CMK (cell line): ENCODE measurements at regions not wholly inside any gene's neighbourhood (a gene's known extent, or its start where the extent isn't known, plus 50 kb on each side); places are given as distances from the start of the nearest gene placed in this dataset.

Source experiments
- DNase-seq: peaks from one replicate; pipeline ENCODE4 v3.0.0-alpha.2; 2010; ENCODE audit warnings: low read depth

DNA sequence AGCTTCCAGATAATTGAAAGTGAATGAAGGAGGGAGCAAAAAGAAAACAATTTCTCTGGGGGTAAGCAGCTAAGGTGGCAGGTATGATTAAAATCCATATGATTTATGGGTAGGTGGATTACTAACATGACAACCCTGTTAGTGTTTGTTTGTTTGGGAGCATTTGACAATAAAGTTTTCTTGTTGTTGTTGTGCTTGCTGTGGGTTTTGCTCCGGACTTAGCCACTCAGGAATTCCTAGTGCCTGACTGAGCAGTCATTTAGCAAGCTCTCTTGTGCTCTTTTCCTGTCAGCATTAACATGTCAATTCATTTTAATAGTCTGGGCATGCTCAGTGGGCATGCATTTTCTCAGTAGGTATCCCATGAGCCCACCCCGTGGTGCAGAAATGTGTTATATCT is 674.8 kb upstream of the ZEB2 start:
- DNase-seq: no peak

DNA sequence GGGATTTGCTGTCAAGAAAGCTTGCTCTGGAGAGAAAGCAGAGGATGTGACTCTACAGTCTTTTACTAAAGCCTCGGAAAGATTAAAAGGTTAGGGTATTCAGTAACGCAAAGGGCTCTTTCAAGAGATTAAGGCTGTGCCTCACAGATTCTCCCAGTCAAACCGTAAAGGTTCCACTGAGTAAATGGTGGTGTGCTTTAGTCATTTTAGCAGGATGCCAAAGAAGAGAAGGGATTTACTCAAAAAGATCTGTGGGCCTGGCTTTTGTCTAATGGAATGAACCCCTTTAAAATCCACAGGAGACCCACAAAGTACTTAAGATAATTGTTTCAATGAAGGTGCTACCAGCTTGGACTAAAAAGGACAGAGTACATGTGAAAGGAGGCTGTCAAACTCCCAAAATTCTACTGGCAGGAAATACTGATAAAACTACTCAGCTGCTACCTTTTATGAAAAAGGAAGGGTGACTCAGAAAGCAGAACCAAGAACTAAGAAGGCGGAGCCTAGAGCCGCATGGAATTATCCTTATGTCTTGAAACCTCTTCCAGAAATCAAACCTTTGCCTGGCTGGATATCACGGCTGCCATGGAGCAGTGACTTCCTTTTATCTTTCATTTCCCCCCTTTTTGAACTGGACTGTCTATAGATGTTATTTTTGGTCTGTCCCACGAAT is 670.2 kb upstream of the ZEB2 start:
- no peak for DNase-seq

DNA sequence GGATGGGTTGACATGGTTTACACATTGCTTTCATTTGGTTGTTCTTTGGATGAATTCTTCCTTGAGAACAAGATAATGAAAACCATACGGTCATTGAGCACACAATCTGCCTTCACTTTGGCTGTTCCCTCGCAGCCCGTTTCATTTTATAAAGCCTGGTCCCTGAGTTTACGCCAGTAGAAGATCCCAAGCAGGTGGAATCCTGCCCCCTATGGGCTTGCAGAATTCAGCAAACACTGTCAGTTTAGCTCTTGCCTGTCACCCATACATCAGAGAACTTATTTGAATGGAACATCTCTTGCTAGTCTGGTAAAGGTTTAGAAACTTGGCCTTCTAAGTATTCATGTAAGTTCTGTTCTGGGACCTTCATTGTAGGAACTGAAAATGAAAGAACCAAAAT is 666.4 kb upstream of the ZEB2 start:
- no peak for DNase-seq

DNA sequence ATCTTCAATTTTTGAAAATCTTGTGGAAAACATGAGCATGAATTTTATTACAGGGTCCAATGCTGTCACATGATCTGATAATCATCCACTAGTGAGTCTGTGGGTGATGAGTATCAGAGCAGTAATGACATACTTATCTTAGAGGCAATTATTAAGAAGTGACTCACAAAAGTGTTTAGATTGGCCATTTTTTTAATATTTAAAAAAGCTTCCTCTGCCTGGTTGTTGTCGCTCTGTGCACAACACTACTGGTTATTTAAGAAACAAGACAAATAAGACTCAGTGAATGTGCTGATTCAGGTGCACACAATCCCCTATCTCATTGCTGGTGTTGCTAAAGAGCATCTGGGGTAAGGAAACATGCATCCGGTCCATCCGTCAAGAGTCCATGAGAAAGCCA is 665.8 kb upstream of the ZEB2 start:
- no peak for DNase-seq

DNA sequence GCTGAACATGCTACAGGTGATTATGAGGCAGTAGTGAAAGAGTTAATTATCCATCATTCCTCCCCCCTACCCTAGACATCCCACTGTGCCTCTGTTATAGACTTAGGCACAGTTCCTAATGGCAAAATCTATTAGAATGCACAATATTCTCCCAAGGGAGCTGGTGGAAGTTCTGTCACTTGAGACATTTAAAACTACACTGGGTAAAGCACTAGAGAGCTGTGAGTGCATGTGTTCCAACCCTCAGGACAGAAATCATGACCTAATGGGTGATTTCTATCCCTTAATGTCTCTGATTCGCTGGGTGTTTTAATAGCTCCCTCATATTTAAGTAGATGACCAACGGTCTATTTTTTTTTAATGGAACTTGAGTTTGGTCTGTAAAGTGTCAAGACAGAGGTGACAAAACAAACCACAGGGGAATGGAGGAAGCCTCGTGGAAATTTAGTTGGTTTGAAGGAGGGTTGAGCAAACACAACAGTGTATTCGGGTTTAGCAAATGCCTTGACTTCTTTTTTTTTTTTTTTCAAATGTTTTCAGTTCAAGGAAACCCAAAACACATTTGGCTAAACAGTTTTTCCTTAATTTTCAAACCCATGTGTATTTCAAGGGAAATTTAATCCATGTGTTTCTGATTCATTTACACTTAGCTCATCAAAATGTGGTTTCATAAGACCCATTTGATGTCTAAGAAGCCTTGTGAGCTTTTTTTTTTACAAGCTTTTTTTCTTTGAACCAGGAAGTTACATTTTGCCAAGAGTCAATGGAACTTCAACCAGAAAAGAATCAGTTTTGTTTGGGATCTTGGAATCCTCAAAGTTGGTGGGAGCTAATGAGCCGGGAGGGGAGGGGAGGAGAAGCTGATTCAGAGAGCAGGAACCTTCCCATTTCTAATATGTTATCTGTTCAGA is 665.1 kb upstream of the ZEB2 start:
- DNase-seq: no peak

DNA sequence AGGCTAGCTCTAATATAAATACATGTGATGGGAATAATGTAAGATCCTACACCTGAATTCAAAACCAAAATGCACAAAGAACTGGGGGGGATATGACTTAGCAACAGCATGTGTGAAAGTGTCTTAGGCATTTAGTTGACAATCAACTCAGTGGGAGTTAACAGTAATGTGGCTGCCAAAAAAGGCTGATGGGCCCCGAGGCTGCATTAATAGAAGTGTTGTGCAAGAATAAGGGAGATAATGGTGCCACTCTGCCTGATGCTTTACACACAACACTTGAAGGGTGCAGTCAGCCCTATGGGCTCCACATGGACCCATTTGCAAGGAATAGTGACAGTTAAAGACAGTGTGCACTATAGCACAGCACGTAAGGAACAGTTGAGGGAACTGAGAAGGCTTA is 649.4 kb upstream of the ZEB2 start:
- no peak for DNase-seq

DNA sequence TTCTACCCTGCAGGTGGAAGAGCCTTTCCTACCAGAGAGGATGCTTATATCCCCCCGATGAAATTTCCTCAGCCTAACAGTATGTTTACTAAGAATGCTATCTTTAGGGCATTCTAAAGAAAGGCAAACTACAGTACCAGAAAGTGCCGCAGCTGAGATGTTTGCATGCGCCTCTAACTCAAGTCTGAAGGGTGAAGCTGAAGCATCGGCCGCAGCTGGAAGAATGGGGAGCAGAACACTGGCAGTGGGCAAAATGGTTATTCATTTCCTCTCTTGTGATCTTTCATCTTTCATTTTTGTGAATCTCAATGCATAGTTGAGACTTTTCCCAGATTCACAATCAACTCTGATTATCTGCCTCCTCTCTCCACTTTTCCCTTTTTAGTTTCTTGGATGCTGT is 648.2 kb upstream of the ZEB2 start:
- no peak for DNase-seq

DNA sequence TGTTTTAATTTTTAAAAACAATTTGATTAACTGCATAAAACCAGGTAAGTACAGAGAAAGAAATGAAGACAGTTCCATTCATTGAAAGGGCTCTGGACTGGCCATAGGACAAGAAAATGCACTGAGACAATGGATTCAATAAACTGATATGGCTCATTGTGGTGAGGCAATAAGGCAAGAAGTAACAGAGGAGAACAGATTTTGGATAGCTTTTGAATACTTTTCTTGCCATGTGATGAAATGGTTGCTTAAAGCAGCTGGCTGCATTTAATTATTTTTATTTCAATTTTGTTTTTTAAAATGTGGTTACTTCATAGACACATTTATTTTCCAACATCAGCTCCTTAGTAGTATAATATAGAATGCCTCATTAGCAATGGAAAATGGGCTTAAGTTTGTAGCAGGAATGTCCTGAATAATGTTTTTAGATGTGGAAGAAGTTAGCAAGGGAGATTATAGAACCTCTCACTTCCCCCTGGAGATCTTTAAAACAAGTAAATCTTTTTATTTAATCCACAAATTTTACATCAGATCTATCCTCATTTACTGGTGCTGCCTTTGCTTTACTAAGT is 646.9 kb upstream of the ZEB2 start:
- DNase-seq: no peak

DNA sequence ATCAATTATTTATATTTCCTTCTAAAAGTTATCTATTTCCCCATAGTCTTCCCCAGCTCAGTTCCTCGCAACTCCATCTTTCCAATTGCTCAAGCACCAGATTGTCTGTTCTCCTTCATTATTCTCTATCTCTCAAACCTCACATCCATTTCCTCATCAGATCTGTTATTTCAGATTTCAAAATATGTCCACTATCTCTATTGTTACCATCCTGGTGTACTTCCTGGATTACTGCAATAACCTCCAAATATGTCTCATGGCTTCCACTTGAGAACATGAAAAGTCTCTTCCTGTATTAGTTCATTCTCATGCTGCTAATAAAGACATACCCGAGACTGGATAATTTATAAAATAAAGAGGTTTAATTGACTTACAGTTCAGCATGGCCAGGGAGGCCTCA is 641.7 kb upstream of the ZEB2 start:
- no peak for DNase-seq

DNA sequence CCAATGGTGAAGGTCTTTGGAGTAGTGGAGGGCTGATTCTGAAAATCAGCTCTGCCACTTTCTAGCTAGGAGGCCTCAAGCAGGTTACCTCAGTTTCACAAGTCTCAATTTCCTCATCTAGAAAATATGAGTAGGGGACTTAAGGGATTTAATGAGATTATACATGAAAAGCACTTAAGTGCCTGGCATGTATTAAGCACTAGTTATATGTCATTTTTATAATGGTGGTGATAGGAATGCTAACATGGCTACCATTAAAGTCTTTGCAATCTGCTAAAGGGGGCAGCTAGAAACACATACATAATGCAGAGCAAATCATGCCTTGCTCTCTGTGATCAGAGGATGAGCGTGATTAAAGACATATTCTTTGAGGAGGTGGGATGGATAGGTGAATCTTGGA is 640.9 kb upstream of the ZEB2 start:
- DNase-seq: no peak

DNA sequence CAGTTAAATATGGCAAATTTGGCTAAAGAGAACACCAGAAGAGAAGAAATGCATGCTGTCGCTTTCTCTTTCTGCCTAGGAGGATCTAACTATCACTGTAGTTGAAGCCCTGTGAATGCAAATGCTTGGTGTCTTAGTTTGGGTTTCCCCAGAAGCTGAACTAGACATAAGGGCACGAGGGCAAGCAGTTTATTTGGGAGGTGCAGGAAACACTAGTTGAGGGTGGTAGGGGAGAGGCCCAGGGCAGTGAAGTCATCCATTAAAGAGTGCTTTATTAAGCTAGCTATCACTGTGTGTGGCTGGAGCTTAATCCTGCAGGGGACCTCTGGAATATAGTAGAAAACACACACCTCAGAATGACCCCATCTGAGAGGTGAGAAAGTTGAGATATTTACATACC is 639.8 kb upstream of the ZEB2 start:
- no peak for DNase-seq

DNA sequence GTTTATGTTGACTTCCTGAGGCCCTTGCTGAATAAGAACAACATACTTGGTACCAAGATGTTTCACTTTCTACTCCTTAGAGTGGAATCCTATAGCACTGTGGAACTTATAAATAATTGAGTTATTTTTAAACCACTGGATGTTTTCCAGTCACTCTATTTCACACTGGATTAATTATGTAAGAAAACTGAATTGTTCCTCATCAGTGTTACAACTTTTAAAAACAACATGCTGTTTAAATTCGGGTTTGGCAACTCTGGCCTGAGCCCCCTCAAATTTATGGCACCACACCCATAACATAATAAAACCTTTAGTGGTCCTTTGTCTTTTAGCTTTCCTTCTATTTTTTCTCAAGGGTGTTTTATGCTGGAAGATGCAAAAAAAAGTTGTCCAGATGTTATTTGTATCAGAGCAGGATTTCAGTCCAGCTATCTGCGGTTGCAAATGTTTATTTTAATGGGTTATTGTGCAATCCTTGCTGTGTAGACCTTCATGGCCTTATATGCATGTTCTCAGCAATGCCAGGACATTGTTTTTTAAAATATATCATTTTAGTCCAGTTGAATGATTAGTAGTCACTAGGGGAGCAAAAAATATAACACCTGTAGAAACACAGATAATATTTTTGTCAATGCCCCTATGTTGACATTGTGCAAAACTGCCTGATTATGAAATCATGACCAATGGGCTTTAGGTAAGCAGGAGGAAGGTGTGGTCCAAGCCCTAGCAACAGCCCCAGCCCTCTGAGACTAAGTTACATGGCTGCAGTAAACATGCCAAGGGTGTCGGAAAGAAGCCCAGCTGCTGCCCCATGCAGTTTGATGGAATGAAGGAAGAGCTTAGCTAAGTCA is 638.0 kb upstream of the ZEB2 start:
- DNase-seq: no peak

DNA sequence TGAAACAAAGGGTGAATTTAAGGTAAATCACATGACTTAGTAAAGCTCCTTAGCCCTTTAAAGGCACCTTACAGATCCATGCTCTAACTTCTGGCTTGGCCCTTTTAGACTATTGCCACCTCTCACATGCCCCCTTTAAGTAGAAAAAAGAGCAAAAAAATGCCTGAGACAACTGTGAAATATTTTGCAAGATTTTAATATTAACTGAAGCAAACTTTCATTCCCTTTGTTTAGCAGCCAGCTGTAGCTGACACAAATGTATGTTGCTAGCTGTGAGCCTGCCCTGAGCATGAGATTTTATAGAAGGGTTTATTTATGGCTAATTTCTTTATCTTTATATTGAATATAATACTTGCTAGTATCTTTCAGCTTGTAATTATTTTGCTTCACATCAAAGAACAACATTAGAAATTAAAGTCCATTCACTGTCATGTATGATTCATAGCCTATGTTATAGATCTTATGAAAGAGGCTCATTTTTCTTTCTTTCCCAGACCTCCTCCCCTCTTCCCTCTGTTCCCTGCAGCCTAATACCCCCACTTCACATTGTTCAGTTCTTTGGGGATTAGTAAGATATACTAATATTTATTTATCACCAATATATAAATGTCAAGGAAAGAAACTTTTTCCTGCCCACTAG is 637.2 kb upstream of the ZEB2 start:
- no peak for DNase-seq

DNA sequence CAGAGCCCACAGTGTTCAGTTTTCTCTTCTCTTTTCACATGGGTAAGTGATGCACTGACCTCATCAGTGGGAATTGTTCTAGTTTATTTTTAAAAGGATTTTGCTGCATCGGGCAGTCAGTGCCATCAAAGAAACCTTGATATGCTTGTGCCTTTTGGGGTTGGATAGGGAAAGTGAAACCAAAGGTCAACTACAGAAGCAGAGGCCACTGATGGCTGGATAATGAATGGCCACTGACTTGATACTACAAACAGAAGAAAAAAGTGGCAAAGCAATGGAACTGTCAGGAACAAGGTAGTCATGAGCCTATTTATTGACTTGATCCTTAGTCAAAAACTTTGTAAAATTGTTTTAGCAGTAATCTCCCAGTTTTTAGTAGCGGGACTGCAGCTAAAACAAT is 636.3 kb upstream of the ZEB2 start:
- no peak for DNase-seq

DNA sequence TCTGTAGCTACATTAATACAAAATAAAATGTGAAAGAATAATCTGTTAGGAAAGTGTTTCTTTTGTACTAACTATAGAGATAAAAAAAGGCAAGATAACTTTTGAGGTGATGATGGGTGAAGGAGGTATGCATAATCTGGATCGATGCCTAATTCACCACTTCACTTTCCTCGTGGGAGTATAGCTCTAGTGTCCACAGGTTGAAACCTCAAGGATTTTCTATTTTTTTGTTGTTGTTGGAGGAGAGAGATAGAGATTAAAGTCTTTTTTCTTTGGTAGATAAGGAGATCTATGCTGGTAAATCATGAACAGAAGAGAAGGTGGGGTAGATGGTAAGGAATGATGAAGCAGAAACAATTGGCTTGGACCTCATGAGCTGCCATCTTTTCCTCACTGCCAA is 635.3 kb upstream of the ZEB2 start:
- no peak for DNase-seq

DNA sequence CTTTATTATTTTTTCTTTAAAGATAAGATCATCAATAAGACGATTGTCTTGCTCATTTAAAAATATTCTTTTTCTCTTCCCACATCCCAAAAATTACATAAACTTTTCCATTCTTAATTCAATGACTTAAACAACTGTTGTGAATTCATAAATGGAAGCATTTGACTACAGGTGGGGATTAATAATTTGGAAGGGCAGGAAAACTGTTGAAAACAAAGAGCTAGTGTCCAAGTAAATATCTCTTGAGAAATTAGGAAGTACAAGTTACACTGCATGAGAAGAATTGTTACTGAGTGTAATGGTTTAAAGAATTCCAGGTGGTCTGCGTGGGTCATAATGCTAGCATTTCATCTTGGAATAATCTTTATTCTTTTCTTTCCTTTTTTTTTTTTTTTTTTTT is 634.8 kb upstream of the ZEB2 start:
- no peak for DNase-seq

DNA sequence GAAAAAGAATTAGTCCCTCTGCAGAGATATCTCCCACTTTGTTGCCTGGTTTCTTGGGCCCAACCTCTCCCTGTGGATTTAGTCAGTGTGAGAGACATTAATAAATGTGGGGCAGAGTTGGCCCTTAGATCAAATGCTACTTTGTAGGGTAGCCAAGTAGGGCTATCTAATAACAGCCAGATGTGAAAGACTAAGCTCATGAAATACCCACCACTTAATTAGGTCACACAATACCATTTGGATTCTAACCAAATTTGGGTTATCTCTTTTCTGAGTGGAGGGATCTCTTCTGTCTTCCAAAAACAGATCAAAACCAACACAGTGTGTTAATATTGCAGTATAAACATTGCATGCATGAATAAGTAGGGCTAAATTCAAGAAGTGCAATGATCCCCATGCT is 626.8 kb upstream of the ZEB2 start:
- no peak for DNase-seq

DNA sequence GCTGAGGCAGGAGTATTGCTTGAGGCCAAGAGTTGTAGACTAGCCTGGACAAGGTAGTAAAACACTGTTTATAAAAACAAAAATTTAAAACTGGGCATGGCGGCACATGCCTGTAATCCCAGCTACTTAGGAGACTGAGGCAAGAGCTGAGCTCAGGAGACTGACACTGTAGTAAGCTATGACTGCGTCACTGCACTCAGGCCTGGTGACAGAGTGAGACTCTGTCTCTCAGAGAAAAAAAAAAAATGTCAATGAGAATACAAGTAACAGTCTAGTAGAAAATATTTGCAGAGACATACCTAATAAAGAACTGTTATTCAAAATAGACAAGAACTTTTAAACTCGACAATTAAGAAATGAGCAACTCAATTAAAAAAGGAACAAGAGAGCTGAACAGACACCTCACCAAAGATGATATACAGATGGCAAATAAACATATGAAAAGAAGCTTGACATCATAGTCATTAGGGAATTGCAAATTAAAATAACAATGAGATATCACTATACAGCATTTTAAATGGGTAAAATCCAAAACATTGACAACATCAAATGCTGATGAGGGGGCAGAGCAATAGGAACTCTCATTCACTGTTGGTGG is 624.3 kb upstream of the ZEB2 start:
- DNase-seq: no peak

DNA sequence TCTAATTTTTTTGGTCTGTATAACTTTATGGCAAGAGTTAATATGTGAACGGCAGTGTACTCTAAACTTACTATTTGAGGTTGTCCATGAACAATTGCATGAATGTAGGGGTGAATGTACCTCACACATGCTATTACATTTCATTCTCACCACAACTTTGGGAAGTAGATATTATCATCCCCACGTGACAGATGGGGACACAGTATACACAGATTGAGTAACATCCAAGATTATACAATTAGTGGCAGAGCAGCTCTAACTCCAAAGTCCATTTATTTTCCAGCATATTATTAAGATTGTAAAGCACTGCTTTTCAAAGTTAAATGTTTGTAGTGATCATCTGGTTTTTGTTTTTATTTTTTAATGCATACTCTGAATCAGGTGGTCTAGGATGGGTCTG is 622.1 kb upstream of the ZEB2 start:
- no peak for DNase-seq

DNA sequence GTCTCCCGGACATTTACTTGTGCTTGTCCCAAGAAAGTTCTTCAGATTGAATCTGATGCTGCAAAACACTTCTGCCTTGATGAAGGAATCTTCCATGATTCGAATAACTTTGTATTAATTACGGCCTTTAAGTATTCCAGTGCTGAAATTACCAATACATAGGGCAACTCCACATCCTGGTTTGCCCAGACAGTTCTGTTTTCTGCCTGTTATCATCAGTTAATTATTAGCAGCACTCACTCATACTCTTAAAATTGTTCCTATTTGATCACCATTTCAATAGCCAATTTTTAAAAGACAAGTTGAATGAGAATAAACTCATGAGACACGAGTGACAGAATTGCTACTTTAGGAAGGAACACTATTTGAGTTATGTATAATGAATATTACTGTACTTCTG is 620.7 kb upstream of the ZEB2 start:
- no peak for DNase-seq

DNA sequence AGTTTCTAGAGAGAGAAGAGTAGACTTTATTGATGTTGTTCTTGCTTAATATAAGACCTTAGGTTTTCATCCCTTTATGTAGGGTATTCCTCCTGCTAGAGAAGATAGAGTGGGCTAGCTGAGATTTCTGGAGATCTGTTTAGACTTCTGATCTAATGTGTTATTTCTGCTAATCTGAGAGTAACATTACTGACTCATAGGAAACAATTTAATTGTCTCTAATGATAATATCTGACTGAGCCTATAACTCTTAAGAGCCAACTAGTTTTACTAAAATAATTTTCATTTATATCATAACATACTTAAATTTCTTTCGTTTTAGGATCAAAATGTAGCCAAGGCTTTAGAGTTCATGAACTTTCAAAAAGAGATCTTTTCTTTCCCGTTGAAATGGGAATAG is 618.7 kb upstream of the ZEB2 start:
- no peak for DNase-seq

DNA sequence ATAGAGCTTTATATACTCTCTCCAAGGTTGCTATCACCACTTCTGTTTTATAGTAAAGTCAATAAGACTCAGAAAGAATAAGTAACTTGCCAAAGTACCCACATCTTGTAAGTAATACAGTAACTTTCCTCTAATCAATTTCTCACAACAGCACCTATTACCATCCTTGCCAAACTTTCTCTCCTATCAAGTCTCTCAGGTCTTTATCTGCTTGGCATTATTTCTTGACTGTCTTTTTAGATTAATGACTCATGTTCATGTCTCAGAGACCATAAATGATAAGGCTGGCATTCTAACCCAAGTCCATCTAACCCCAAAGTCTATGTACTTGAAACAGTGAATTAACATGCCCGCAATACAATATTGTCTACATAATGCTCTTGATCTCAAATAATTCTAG is 618.0 kb upstream of the ZEB2 start:
- DNase-seq: no peak
